ENCODE measurements at regions not wholly inside any gene's neighbourhood (a gene's known extent, or its start where the extent isn't known, plus 50 kb on each side); places are given as distances from the start of the nearest gene placed in this dataset.

DNA sequence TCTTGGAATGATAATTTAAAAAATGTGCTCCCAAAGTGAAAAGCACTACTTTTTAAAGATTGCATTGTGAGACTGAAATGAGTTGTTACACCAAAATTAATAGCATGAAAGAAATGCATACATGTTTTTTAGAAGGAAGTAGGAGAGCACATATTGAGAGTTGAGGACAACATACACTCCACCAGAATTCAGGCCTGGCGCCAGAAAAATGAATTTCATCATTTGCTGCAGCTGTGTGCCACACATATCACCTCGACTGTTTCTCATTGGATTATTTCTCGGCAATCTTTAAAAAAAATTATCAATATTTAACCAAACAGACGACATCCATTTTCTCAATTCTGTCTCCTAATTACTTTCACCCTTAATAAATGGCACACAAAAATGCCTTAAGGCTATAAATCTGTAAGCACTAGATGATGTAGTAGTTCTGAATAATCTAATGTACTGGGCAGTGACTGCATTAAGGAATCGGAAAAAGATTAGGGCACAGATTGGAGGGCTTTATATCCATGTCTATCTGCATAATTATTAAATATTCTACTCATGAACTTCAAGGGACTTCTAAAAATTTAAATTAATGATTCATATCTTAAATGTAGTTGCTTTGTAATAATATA lies 590.4 kb downstream of the NXPH1 start:
- no peak for DNase-seq
- H2BK15ac ChIP-seq (ENCODE audit: low read depth, low read length): no peak overlapping the region
- CTCF ChIA-PET: no interaction called here
- no peak overlapping the region for H3K4ac ChIP-seq (ENCODE audit: low read depth, low read length)
- H3K9me1 ChIP-seq (ENCODE audit: insufficient read depth, low read length): no peaks in the 10 kb centered on the region
- H3K27ac ChIP-seq (ENCODE audit: insufficient read depth, low read length): no peak overlapping the region
- H3K79me1 ChIP-seq (ENCODE audit: low read depth in 1 of 2, low read length in 2 of 2): no peaks in the 10 kb centered on the region
- in situ Hi-C loops (cut with MboI; ENCODE audit: low sequenced_read_pairs) (no loop called here), intact Hi-C loops (cut with micrococcal nuclease) (no loop called here), dilution Hi-C loops (cut with HindIII; ENCODE audit: low sequenced_read_pairs, unreplicated experiment) (no loop called here)
- no peak overlapping the region for H3K4me2 ChIP-seq (ENCODE audit: low read depth, low read length)
- H3K14ac ChIP-seq (replicated peaks; ENCODE audit: low read depth, low read length): no peak overlapping the region
- H2BK120ac ChIP-seq (ENCODE audit: low read depth, low read length): no peak overlapping the region
- H2BK20ac ChIP-seq (ENCODE audit: low read depth, low read length): no peak overlapping the region
- no peak overlapping the region for H4K8ac ChIP-seq (ENCODE audit: low read depth in 2 of 2, low read length in 2 of 2)
- H3K27me3 ChIP-seq (ENCODE audit: control insufficient read depth, insufficient read depth, low read length): no peaks in the 10 kb centered on the region
- H2AK5ac ChIP-seq (ENCODE audit: low read depth, low read length): no peak overlapping the region
- no peaks in the 10 kb centered on the region for H3K36me3 ChIP-seq (ENCODE audit: control insufficient read depth, insufficient read depth, low read length)
- H2AK9ac ChIP-seq (replicated peaks; ENCODE audit: low read depth, low read length, poor library complexity): no peak overlapping the region
- no peak overlapping the region for H4K91ac ChIP-seq (ENCODE audit: insufficient read depth, low read depth, low read length)
- H3K9me3 ChIP-seq (ENCODE audit: control insufficient read depth, insufficient read depth, low read length): peaks cover 7% of the 10 kb centered on the region; the same call in 1 of the 2 replicates
- H4K5ac ChIP-seq (ENCODE audit: low read depth, low read length): no peak overlapping the region
- H3K23ac ChIP-seq (ENCODE audit: low read depth, low read length): no peak overlapping the region
- no peak overlapping the region for H3K4me3 ChIP-seq (ENCODE audit: insufficient read depth, low read depth, low read length)
- no peak overlapping the region for H3K56ac ChIP-seq (ENCODE audit: extremely low read depth, insufficient read depth, low read length)
- no peaks in the 10 kb centered on the region for H3K4me1 ChIP-seq (ENCODE audit: control insufficient read depth, insufficient read depth, low read length)
- no peak for TF ChIP-seq RCOR1 (IDR thresholded peaks at IDR 0.05; ENCODE audit: insufficient replicate concordance, low read length)
- no peak for TF ChIP-seq MXI1 (IDR thresholded peaks at IDR 0.05; ENCODE audit: borderline replicate concordance, low read depth, low read length)
- TF ChIP-seq RAD21 (IDR thresholded peaks at IDR 0.05; ENCODE audit: low read length): no peak
- TF ChIP-seq SMC3 (IDR thresholded peaks at IDR 0.05; ENCODE audit: low read depth, low read length): no peak
- no peak for TF ChIP-seq MAZ (IDR thresholded peaks at IDR 0.05; ENCODE audit: borderline replicate concordance, low read depth, low read length)
- TF ChIP-seq, protein P1, sequence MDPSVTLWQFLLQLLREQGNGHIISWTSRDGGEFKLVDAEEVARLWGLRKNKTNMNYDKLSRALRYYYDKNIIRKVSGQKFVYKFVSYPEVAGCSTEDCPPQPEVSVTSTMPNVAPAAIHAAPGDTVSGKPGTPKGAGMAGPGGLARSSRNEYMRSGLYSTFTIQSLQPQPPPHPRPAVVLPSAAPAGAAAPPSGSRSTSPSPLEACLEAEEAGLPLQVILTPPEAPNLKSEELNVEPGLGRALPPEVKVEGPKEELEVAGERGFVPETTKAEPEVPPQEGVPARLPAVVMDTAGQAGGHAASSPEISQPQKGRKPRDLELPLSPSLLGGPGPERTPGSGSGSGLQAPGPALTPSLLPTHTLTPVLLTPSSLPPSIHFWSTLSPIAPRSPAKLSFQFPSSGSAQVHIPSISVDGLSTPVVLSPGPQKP (IDR thresholded peaks at IDR 0.05; ENCODE audit: borderline replicate concordance, low read depth, low read length): no peak
- TF ChIP-seq POLR2A (IDR thresholded peaks at IDR 0.05; ENCODE audit: low read depth, low read length): no peak
- TF ChIP-seq RFX5 (IDR thresholded peaks at IDR 0.05; ENCODE audit: low read depth, low read length): no peak
- TF ChIP-seq BHLHE40 (IDR thresholded peaks at IDR 0.05; ENCODE audit: low read depth, low read length): no peak
- TF ChIP-seq CEBPB (IDR thresholded peaks at IDR 0.05; ENCODE audit: low read depth, low read length): no peak
- TF ChIP-seq CHD1 (IDR thresholded peaks at IDR 0.05; ENCODE audit: low read depth, low read length): no peak
- no peak for TF ChIP-seq MAFK (IDR thresholded peaks at IDR 0.05; ENCODE audit: low read depth, low read length)
- TF ChIP-seq, protein P2, sequence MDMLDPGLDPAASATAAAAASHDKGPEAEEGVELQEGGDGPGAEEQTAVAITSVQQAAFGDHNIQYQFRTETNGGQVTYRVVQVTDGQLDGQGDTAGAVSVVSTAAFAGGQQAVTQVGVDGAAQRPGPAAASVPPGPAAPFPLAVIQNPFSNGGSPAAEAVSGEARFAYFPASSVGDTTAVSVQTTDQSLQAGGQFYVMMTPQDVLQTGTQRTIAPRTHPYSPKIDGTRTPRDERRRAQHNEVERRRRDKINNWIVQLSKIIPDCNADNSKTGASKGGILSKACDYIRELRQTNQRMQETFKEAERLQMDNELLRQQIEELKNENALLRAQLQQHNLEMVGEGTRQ (IDR thresholded peaks at IDR 0.05; ENCODE audit: low read depth, low read length): no peak
- no peak for TF ChIP-seq FOS (IDR thresholded peaks at IDR 0.05; ENCODE audit: low read depth, low read length)
- TF ChIP-seq, protein P3, sequence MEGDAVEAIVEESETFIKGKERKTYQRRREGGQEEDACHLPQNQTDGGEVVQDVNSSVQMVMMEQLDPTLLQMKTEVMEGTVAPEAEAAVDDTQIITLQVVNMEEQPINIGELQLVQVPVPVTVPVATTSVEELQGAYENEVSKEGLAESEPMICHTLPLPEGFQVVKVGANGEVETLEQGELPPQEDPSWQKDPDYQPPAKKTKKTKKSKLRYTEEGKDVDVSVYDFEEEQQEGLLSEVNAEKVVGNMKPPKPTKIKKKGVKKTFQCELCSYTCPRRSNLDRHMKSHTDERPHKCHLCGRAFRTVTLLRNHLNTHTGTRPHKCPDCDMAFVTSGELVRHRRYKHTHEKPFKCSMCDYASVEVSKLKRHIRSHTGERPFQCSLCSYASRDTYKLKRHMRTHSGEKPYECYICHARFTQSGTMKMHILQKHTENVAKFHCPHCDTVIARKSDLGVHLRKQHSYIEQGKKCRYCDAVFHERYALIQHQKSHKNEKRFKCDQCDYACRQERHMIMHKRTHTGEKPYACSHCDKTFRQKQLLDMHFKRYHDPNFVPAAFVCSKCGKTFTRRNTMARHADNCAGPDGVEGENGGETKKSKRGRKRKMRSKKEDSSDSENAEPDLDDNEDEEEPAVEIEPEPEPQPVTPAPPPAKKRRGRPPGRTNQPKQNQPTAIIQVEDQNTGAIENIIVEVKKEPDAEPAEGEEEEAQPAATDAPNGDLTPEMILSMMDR (conservative IDR thresholded peaks at IDR 0.05; ENCODE audit: low read depth, low read length): no peak
- TF ChIP-seq NFE2L2 (IDR thresholded peaks at IDR 0.05; ENCODE audit: low read depth, low read length): no peak
- POLR2A ChIA-PET (ENCODE audit: unreplicated experiment): no interaction called here
- H4K20me1 ChIP-seq (ENCODE audit: insufficient read depth, low read length): no peaks in the 10 kb centered on the region
- no peak overlapping the region for H2AFZ ChIP-seq (replicated peaks; ENCODE audit: low read length, poor library complexity)
- no peak overlapping the region for H2BK5ac ChIP-seq (ENCODE audit: low read depth, low read length, poor library complexity, severe bottlenecking)
- 0 to 100% methylated on average over 1 of the region's 5 CpGs for WGBS, 2 experiments (ENCODE audit: extremely low coverage in 2 of 2, insufficient read length in 1 of 2)
- no peak overlapping the region for H3K18ac ChIP-seq (ENCODE audit: low read depth, low read length)
- no TSS peak for BruUV-seq (replicated peaks)
- ATAC-seq (ENCODE audit: low read depth): no peak
- no peak overlapping the region for H3K9ac ChIP-seq (ENCODE audit: low read depth, low read length)

Data from IMR-90 (cell line).